K562 (cell line): ENCODE measurements at regions not wholly inside any gene's neighbourhood (a gene's known extent, or its start where the extent isn't known, plus 50 kb on each side); places are given as distances from the start of the nearest gene placed in this dataset.

ENCODE experiments used
- BMI1 ChIP-seq: fragments of 150-350 bp; IDR thresholded peaks from 2 replicates; pipeline ENCODE4 v1.6.1; 2014; ENCODE audit warnings: low read length
- POLR2AphosphoS5 ChIP-seq: IDR thresholded peaks from 2 replicates; pipeline ENCODE4 v1.6.1; 2011; ENCODE audit warnings: mild to moderate bottlenecking, low read depth, low read length, moderate library complexity; ENCODE audit not compliant: control insufficient read depth, insufficient read depth
- TF ChIP-seq, protein P1 (sequence below), 2 experiments: fragments of 450-650 bp; formaldehyde crosslinking in 1 of 2; IDR thresholded peaks; 2 replicates each; pipeline versions ENCODE4 v1.4.0 to v1.6.1; 2014 to 2020; ENCODE audit warnings: mild to moderate bottlenecking in 2 of 2, borderline replicate concordance in 1 of 2, low read depth in 1 of 2
- TF ChIP-seq, protein P2 (sequence below): sonication (generic); formaldehyde crosslinking; IDR thresholded peaks from 2 replicates; pipeline ENCODE4 v1.8.1; 2022; ENCODE audit warnings: missing genetic modification reagents
- TF ChIP-seq, protein P3 (sequence below): sonication (generic); formaldehyde crosslinking; IDR thresholded peaks from 2 replicates; pipeline ENCODE4 v1.8.1; 2023; ENCODE audit warnings: mild to moderate bottlenecking, missing genetic modification reagents

DNA sequence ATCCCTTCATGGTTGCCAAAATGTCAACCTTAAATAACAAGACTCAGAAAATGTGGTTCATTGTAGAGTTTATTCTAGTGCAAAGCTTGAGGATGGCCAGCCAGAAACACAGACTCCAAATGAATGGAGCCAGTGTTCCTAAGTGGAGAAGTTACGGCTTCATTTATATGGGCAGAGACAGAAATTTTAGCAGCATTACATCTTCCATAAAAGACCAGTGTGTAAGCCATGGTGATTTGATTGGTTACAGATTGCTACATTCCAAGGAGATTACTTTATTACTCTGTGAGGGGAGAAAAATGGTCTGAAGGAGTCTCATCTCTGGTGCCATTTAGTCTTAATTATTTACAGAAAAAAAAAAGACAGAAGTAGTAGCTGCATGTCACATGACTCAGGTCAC, 97.8 kb downstream of the OTOR start:
- TF ChIP-seq, protein P1, sequence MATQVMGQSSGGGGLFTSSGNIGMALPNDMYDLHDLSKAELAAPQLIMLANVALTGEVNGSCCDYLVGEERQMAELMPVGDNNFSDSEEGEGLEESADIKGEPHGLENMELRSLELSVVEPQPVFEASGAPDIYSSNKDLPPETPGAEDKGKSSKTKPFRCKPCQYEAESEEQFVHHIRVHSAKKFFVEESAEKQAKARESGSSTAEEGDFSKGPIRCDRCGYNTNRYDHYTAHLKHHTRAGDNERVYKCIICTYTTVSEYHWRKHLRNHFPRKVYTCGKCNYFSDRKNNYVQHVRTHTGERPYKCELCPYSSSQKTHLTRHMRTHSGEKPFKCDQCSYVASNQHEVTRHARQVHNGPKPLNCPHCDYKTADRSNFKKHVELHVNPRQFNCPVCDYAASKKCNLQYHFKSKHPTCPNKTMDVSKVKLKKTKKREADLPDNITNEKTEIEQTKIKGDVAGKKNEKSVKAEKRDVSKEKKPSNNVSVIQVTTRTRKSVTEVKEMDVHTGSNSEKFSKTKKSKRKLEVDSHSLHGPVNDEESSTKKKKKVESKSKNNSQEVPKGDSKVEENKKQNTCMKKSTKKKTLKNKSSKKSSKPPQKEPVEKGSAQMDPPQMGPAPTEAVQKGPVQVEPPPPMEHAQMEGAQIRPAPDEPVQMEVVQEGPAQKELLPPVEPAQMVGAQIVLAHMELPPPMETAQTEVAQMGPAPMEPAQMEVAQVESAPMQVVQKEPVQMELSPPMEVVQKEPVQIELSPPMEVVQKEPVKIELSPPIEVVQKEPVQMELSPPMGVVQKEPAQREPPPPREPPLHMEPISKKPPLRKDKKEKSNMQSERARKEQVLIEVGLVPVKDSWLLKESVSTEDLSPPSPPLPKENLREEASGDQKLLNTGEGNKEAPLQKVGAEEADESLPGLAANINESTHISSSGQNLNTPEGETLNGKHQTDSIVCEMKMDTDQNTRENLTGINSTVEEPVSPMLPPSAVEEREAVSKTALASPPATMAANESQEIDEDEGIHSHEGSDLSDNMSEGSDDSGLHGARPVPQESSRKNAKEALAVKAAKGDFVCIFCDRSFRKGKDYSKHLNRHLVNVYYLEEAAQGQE (IDR thresholded peaks at IDR 0.05; ENCODE audit: borderline replicate concordance) = no peak
- TF ChIP-seq, protein P1 (CRISPR knock-in tag; IDR thresholded peaks at IDR 0.05; ENCODE audit: low read depth) = no peak
- TF ChIP-seq, protein P2, sequence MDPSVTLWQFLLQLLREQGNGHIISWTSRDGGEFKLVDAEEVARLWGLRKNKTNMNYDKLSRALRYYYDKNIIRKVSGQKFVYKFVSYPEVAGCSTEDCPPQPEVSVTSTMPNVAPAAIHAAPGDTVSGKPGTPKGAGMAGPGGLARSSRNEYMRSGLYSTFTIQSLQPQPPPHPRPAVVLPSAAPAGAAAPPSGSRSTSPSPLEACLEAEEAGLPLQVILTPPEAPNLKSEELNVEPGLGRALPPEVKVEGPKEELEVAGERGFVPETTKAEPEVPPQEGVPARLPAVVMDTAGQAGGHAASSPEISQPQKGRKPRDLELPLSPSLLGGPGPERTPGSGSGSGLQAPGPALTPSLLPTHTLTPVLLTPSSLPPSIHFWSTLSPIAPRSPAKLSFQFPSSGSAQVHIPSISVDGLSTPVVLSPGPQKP (CRISPR knock-in tag) = no peak
- TF ChIP-seq, protein P3, sequence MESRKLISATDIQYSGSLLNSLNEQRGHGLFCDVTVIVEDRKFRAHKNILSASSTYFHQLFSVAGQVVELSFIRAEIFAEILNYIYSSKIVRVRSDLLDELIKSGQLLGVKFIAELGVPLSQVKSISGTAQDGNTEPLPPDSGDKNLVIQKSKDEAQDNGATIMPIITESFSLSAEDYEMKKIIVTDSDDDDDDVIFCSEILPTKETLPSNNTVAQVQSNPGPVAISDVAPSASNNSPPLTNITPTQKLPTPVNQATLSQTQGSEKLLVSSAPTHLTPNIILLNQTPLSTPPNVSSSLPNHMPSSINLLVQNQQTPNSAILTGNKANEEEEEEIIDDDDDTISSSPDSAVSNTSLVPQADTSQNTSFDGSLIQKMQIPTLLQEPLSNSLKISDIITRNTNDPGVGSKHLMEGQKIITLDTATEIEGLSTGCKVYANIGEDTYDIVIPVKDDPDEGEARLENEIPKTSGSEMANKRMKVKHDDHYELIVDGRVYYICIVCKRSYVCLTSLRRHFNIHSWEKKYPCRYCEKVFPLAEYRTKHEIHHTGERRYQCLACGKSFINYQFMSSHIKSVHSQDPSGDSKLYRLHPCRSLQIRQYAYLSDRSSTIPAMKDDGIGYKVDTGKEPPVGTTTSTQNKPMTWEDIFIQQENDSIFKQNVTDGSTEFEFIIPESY = no peak
- TF ChIP-seq BMI1 (no peak), POLR2AphosphoS5 (no peak)
